Chondrocyte (in vitro differentiated cells): ENCODE measurements at regions not wholly inside any gene's neighbourhood (a gene's known extent, or its start where the extent isn't known, plus 50 kb on each side); places are given as distances from the start of the nearest gene placed in this dataset.
"Not testable (repeated sequence)": the region's sequence is repeated elsewhere in the genome, so short reads cannot be mapped to it uniquely, and the experiment has no call there.

Experiments
- DNase-seq: peaks from one replicate; pipeline ENCODE4 v3.0.0; 2021; ENCODE audit warnings: mixed read lengths, low spot score
- H3K27ac Mint-ChIP-seq: one replicate; pipeline ENCODE4 v1.8.0; 2021; ENCODE audit warnings: mild to moderate bottlenecking, moderate library complexity, mixed read lengths; ENCODE audit not compliant: unreplicated experiment
- H3K27me3 Mint-ChIP-seq: 2 replicates; pipeline ENCODE4 v1.8.0; 2021; ENCODE audit warnings: low read depth, mixed read lengths
- H3K36me3 Mint-ChIP-seq: 2 replicates; pipeline ENCODE4 v1.8.0; 2021; ENCODE audit warnings: low read depth, mixed read lengths
- H3K4me1 Mint-ChIP-seq: 2 replicates; pipeline ENCODE4 v1.8.0; 2021; ENCODE audit warnings: low read depth, mild to moderate bottlenecking, mixed read lengths
- H3K4me3 Mint-ChIP-seq: one replicate; pipeline ENCODE4 v1.8.0; 2021; ENCODE audit warnings: mild to moderate bottlenecking, moderate library complexity, mixed read lengths; ENCODE audit not compliant: unreplicated experiment
- H3K9me3 Mint-ChIP-seq: 2 replicates; pipeline ENCODE4 v1.8.0; 2021; ENCODE audit warnings: low read depth, mixed read lengths
- CTCF ChIP-seq: fragments of 200-600 bp; sonication (generic); IDR thresholded peaks from 2 replicates; pipeline ENCODE4 v1.5.0; 2021; ENCODE audit warnings: antibody characterized with exemption, mild to moderate bottlenecking, moderate library complexity

- no peak overlapping the region for H3K27ac Mint-ChIP-seq
- no peaks in the 10 kb centered on the region for H3K27me3 Mint-ChIP-seq
- no peak for DNase-seq
- H3K4me3 Mint-ChIP-seq, result no peak overlapping the region
- peaks cover 5% of the 10 kb centered on the region for H3K9me3 Mint-ChIP-seq
- H3K36me3 Mint-ChIP-seq, result no peaks in the 10 kb centered on the region
- H3K4me1 Mint-ChIP-seq, result no peaks in the 10 kb centered on the region
- no peak for TF ChIP-seq CTCF
Measured at GRCh38 chr7:69445541-69445940, 152.7 kb upstream of the AUTS2 start.

- H3K36me3 Mint-ChIP-seq, H3K4me3 Mint-ChIP-seq, H3K27ac Mint-ChIP-seq, H3K27me3 Mint-ChIP-seq, DNase-seq, H3K9me3 Mint-ChIP-seq, H3K4me1 Mint-ChIP-seq: not testable (repeated sequence)
Measured at GRCh38 chr7:69446213-69446612, 152.1 kb upstream of the AUTS2 start.

- DNase-seq, result no peak
- H3K9me3 Mint-ChIP-seq, result peaks cover 2% of the 10 kb centered on the region
- H3K36me3 Mint-ChIP-seq, result no peaks in the 10 kb centered on the region
Measured at GRCh38 chr7:69448071-69448470, 150.2 kb upstream of the AUTS2 start.

GRCh38 chr7:69450456-69450855 is 147.8 kb upstream of the AUTS2 start:
- no peak for TF ChIP-seq CTCF
- no peak for DNase-seq
- Mint-ChIP-seq H3K4me3 (no peak overlapping the region), H3K36me3 (no peaks in the 10 kb centered on the region), H3K27ac (no peak overlapping the region), H3K9me3 (no peaks in the 10 kb centered on the region), H3K27me3 (no peaks in the 10 kb centered on the region), H3K4me1 (no peaks in the 10 kb centered on the region)

More at GRCh38 chr7:69448071-69448470, 150.2 kb upstream of the AUTS2 start:
- Mint-ChIP-seq H3K4me3 (no peak overlapping the region), H3K27ac (no peak overlapping the region), H3K4me1 (no peaks in the 10 kb centered on the region), H3K27me3 (no peaks in the 10 kb centered on the region)
- TF ChIP-seq CTCF, result no peak

GRCh38 chr7:69451715-69452114 is 146.6 kb upstream of the AUTS2 start:
- Mint-ChIP-seq H3K27me3 (no peaks in the 10 kb centered on the region), H3K27ac (no peak overlapping the region), H3K4me3 (no peak overlapping the region), H3K36me3 (no peaks in the 10 kb centered on the region), H3K9me3 (no peaks in the 10 kb centered on the region), H3K4me1 (no peaks in the 10 kb centered on the region)
- no peak for DNase-seq
- no peak for TF ChIP-seq CTCF

GRCh38 chr7:69452797-69453196 is 145.5 kb upstream of the AUTS2 start:
- DNase-seq, result no peak
- Mint-ChIP-seq H3K9me3 (no peaks in the 10 kb centered on the region), H3K27ac (no peak overlapping the region), H3K27me3 (no peaks in the 10 kb centered on the region), H3K36me3 (no peaks in the 10 kb centered on the region), H3K4me3 (no peak overlapping the region), H3K4me1 (peaks cover 5% of the 10 kb centered on the region)
- no peak for TF ChIP-seq CTCF
